SKM-1 treated with dmso at 0.1 percent for 144 hours (cell line): ENCODE measurements at regions not wholly inside any gene's neighbourhood (a gene's known extent, or its start where the extent isn't known, plus 50 kb on each side); places are given as distances from the start of the nearest gene placed in this dataset.

Experiments
- DNase-seq: peaks from one replicate; lab custom pipeline; 2025; ENCODE audit not compliant: unreplicated experiment; lab: John Stamatoyannopoulos, UW

- no peak for DNase-seq
These were observed 69.7 kb upstream of the EGR2 start for GRCh38 chr10:62885684-62886461.

- no peak for DNase-seq
These were observed 64.0 kb upstream of the EGR2 start for GRCh38 chr10:62880162-62880561.

GRCh38 chr10:62873866-62874265 is 57.7 kb upstream of the EGR2 start:
- no peak for DNase-seq

- DNase-seq, result no peak
These were observed 54.7 kb upstream of the EGR2 start for GRCh38 chr10:62870866-62871265.

- no peak for DNase-seq
These were observed 53.8 kb upstream of the EGR2 start for GRCh38 chr10:62869958-62870357.

- DNase-seq, result no peak
These were observed 50.8 kb upstream of the EGR2 start for GRCh38 chr10:62866941-62867340.

- DNase-seq, result no peak
These were observed 50.3 kb upstream of the EGR2 start for GRCh38 chr10:62866451-62866850.
